Motor neuron (in vitro differentiated cells): ENCODE measurements at regions not wholly inside any gene's neighbourhood (a gene's known extent, or its start where the extent isn't known, plus 50 kb on each side); places are given as distances from the start of the nearest gene placed in this dataset.
"Not testable (repeated sequence)": the region's sequence is repeated elsewhere in the genome, so short reads cannot be mapped to it uniquely, and the experiment has no call there.

ENCODE experiments used
- ATAC-seq, 8 experiments: fragments of 200-7000 bp; cut with Tn5 transposase; replicated peaks in 6 of 8; 2 replicates each; pipeline ENCODE4 v1.8.0; 2021; ENCODE audit warnings: mild to moderate bottlenecking in 8 of 8, moderate library complexity in 8 of 8
- H3K27ac ChIP-seq, 2 donors: fragments of 250-450 bp; sonication (Bioruptor Pico); 2 replicates each; pipeline ENCODE4 v1.9.0; 2021; ENCODE audit warnings: antibody characterized with exemption in 2 of 2, mild to moderate bottlenecking in 2 of 2, moderate library complexity in 1 of 2
- H3K4me1 ChIP-seq, 2 donors: fragments of 250-450 bp; sonication (Bioruptor Pico); replicated peaks in 1 of 2; 2 replicates each; pipeline ENCODE4 v1.6.1; 2021; ENCODE audit warnings: antibody characterized with exemption in 2 of 2, mild to moderate bottlenecking in 2 of 2, moderate library complexity in 1 of 2
- H3K4me3 ChIP-seq, 5 donors: fragments of 250-450 bp; sonication (Bioruptor Pico); 2 replicates each; pipeline ENCODE4 v1.9.0; 2021; ENCODE audit warnings: antibody characterized with exemption in 5 of 5, mild to moderate bottlenecking in 5 of 5, moderate library complexity in 4 of 5
- WGBS, 10 experiments: fragments of 450-650 bp; shearing (Covaris generic); methylation state at CpG; one replicate each; pipeline ENCODE4 v1.0.0; 2022; 5-methylcytosine and 5-hydroxymethylcytosine counted together
- in situ Hi-C, 9 experiments: fragments of 400-800 bp; cut with MboI; loops; one replicate each; pipeline ENCODE4 v1.15.0; 2021; ENCODE audit warnings: low sequenced_read_pairs in 9 of 9, low pct_unique_long_range_greater_than_20kb in 2 of 9; ENCODE audit not compliant: unreplicated experiment in 9 of 9

- H3K4me1 ChIP-seq, ATAC-seq, in situ Hi-C loops, H3K4me3 ChIP-seq, H3K27ac ChIP-seq: not testable (repeated sequence)
- 59 to 100% (median 90%) methylated on average over 1 to 5 of the region's 5 CpGs; no CpG with 5 or more reads in 2 of the 10 experiments for WGBS, 10 experiments
Observed at GRCh38 chr2:188036786-188037185, 254.9 kb upstream of the GULP1 start.

- Histone ChIP-seq H3K27ac (no peak overlapping the region), H3K4me3 (no peak overlapping the region), H3K4me1 (no peaks in the 10 kb centered on the region)
- in situ Hi-C loops: no loop called here
- no peak for ATAC-seq
Observed at GRCh38 chr2:188039307-188039706, 252.4 kb upstream of the GULP1 start.

DNA sequence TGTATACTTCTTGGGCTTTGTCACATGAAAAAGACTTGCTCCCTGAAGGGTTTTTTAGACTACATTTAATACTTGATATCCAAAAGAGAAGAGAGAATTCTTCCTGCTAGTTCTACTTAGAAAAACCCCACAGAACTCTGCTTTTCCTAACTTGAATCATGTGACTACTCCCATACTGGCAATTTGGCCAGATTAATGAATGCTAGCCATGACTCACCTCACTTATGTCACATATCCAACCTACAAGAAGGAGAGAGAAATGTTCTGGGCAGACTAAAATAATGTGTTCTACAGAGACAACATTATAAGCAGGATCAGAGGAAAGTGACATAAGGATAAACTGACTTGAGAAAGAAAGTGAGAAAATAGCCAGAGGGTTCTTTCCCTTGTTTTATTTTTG lies 249.3 kb upstream of the GULP1 start:
- Histone ChIP-seq H3K27ac (no peak overlapping the region), H3K4me1 (no peaks in the 10 kb centered on the region), H3K4me3 (no peak overlapping the region)
- peak in 7 of 8 experiments; percentile 56 to 76 (median 64) for ATAC-seq
- in situ Hi-C loops: no loop called here

- Histone ChIP-seq H3K4me1 (no peaks in the 10 kb centered on the region), H3K4me3 (no peak overlapping the region), H3K27ac (no peak overlapping the region)
- no peak for ATAC-seq
- in situ Hi-C loops: no loop called here
Observed at GRCh38 chr2:188045016-188045415, 246.7 kb upstream of the GULP1 start.

DNA sequence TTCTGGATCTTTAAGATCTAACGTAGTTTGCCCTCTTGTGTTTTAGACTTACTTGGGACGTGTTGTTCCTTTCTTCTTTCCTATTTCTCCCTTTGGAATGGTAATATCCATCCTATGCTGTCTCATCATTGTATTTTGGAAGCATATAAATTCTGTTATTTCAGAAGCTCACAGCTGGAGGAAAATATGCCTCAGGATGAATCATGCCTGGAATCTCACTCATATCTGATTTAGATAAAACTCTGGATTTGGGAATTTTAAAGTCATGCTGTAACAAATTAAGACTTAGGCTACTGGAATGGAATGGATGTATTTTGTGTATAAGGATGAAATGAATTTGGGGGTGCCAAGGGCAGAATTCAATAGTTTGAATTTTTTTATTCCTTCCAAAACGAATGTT lies 245.2 kb upstream of the GULP1 start:
- WGBS, 10 experiments: 42 to 100% (median 81%) methylated on average over 1 to 3 of the region's 3 CpGs
- in situ Hi-C loops: no loop called here
- H3K4me1 ChIP-seq: no peaks in the 10 kb centered on the region
- no peak overlapping the region for H3K27ac ChIP-seq
- no peak for ATAC-seq
- no peak overlapping the region for H3K4me3 ChIP-seq

DNA sequence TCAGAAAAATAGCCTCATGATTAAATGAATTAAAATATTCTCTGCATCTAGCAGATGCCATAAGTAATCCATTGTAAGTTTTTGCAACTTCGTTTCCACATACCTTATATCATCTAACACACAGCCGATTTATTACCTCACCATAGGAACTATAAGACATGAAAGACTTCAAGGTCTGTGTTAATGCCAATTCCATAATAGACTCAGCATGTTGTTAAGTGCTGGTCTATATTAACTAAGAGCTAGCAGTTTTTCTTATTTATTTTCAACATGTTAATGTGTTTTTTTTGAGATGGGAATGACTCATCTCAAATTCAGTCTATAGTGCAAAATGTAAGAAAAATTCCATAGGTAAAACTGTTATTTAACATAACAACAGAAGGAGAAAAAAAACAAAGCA lies 243.9 kb upstream of the GULP1 start:
- Histone ChIP-seq H3K4me3 (no peak overlapping the region), H3K27ac (no peak overlapping the region), H3K4me1 (no peaks in the 10 kb centered on the region)
- ATAC-seq: no peak
- WGBS, 10 experiments: 46 to 100% (median 67%) methylated on average over 1 to 2 of the region's 2 CpGs
- in situ Hi-C loops: no loop called here

DNA sequence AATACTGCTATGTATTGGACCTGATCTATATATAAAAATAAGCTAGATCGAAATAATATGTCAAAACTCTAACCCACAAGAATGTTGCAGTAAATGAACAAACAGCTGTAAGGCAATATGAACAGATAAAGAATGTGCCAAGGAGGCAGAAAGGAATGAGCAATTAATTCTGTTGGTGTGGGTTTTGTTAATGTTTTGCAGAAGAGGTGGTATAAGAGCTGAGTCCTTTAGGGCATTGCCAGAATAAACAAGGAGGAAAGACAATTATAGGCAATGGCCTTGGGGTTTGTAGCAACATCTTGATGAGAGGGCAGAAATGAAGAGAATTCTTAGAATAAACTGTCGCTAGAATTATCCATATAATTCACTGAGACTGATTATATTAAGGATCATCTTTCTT lies 240.9 kb upstream of the GULP1 start:
- WGBS, 10 experiments: 22 to 100% (median 81%) methylated on average over 1 to 2 of the region's 2 CpGs; no CpG with 5 or more reads in 1 of the 10 experiments
- in situ Hi-C loops: no loop called here
- Histone ChIP-seq H3K27ac (no peak overlapping the region), H3K4me3 (no peak overlapping the region), H3K4me1 (no peaks in the 10 kb centered on the region)
- ATAC-seq: no peak

- WGBS, 10 experiments: 89 to 100% (median 100%) methylated on average over 1 of the region's 1 CpG; no CpG with 5 or more reads in 3 of the 10 experiments
- Histone ChIP-seq H3K4me1 (no peaks in the 10 kb centered on the region), H3K27ac (no peak overlapping the region), H3K4me3 (no peak overlapping the region)
- in situ Hi-C loops: no loop called here
- ATAC-seq: no peak
Observed at GRCh38 chr2:188051706-188052105, 240.0 kb upstream of the GULP1 start.

- ATAC-seq: no peak
- in situ Hi-C loops: no loop called here
- Histone ChIP-seq H3K27ac (no peak overlapping the region), H3K4me1 (no peaks in the 10 kb centered on the region), H3K4me3 (no peak overlapping the region)
- WGBS, 10 experiments: 43 to 100% (median 88%) methylated on average over 1 to 6 of the region's 6 CpGs; no CpG with 5 or more reads in 1 of the 10 experiments
Observed at GRCh38 chr2:188065386-188065785, 226.3 kb upstream of the GULP1 start.

GRCh38 chr2:188068093-188068492 lies 223.6 kb upstream of the GULP1 start:
- in situ Hi-C loops: no loop called here
- Histone ChIP-seq H3K27ac (no peak overlapping the region), H3K4me3 (no peak overlapping the region), H3K4me1 (no peaks in the 10 kb centered on the region)
- no peak for ATAC-seq
- WGBS, 10 experiments: 47 to 100% (median 63%) methylated on average over 1 to 5 of the region's 5 CpGs; no CpG with 5 or more reads in 2 of the 10 experiments

DNA sequence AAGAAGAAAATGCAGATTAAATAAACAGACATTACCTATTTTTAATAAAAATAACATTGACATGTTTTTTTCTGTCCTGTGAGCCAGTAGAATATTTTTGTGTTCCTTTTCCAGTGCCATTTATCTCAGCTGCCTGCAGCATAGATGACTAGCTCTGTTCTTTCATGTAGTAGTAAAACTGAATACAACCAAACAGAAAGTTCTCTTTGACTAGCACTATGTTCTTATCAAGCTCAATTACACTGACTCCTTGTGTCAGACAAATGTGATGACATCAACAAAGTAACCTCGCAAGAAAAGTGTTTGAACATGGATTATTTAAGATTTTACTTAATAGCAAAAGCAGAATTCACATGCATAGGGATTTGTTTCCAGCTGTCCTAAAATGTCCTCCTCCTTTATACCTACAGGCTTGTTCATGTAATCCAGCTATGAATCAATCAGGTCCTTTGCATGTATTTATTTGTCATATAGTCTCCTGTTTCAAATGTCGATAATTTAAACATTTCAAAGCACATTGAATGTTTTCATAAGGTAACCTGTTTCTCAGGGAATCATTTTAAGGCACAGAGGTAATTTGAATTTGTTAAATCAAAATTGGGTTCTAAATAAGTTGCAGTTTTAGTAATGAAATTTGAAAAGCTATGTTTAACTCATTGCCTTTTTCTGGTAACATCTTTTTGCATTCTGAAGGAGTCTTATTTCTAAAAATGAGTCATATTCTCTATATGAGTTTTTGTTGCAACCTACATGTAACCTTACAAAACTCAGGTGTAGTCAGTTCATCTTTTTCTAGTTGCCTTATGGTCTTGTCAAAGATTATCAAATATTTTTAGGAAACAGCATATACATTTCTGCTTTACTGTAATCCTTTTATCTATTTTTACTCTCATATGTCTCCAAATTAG lies 215.3 kb upstream of the GULP1 start:
- no peak overlapping the region for H3K27ac ChIP-seq
- in situ Hi-C loops: no loop called here
- WGBS, 10 experiments: 54 to 100% (median 90%) methylated on average over 1 to 2 of the region's 2 CpGs

GRCh38 chr2:188077757-188078156 lies 213.9 kb upstream of the GULP1 start:
- no peaks in the 10 kb centered on the region for H3K4me1 ChIP-seq
- no peak overlapping the region for H3K4me3 ChIP-seq
- no peak overlapping the region for H3K27ac ChIP-seq
- no peak for ATAC-seq
- in situ Hi-C loops: no loop called here

More for the DNA sequence above, 215.3 kb upstream of the GULP1 start:
- ATAC-seq: no peak
- no peaks in the 10 kb centered on the region for H3K4me1 ChIP-seq
- H3K4me3 ChIP-seq: no peak overlapping the region

DNA sequence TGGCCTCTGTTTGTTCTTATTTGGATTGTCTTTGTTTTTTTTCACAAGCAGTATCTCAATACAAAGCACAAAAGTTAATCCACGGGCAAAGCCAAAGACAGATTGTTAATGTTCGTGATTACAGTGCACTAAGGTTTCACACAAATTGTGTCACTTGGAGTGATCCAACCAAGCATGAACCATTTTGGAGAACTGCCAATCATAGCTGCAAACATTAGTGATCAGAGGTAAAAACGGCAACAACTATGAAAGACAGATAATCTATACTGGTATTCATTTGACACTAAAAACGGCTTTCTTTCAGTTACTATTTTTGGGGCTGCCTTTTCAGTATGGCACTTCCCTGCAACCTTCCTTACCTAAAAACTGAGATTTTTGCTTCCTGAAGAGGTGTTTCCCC lies 213.1 kb upstream of the GULP1 start:
- H3K4me3 ChIP-seq: no peak overlapping the region
- no peak overlapping the region for H3K27ac ChIP-seq
- ATAC-seq: no peak
- no peaks in the 10 kb centered on the region for H3K4me1 ChIP-seq
- in situ Hi-C loops: no loop called here
- WGBS, 10 experiments: 44 to 95% (median 83%) methylated on average over 2 to 4 of the region's 4 CpGs; no CpG with 5 or more reads in 2 of the 10 experiments

- no peaks in the 10 kb centered on the region for H3K4me1 ChIP-seq
- in situ Hi-C loops: no loop called here
- H3K4me3 ChIP-seq: no peak overlapping the region
- 0 to 100% (median 14%) methylated on average over 1 of the region's 1 CpG; no CpG with 5 or more reads in 5 of the 10 experiments for WGBS, 10 experiments
- ATAC-seq: peak in 2 of 8 experiments; percentile 20 to 28
- H3K27ac ChIP-seq: no peak overlapping the region
Observed at GRCh38 chr2:188079196-188079595, 212.5 kb upstream of the GULP1 start.
